ENCODE measurements at regions not wholly inside any gene's neighbourhood (a gene's known extent, or its start where the extent isn't known, plus 50 kb on each side); places are given as distances from the start of the nearest gene placed in this dataset.

DNA sequence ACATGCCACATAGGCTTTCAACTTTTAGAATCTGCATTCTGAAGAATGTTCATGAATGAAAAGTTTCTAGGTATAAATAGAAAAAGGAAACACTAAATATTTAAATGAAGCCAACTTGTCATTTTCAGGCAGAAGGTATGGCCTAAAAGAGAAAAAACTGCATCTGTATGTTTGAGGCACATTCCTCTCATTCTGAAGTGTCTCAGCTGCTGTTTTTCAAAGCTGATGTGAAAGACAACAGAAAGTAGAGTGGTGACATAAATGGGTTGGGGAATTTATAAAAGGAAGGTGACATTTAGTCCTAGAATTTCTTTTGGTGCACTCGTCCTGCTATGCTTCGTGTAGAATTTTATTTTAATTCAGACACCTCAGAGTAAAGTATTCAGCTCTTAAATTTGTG lies 539.6 kb upstream of the SLITRK5 start:
- Histone ChIP-seq H3K4me3 (ENCODE audit: low read depth, low read length) (no peak overlapping the region), H3K27me3 (ENCODE audit: control insufficient read depth, insufficient read depth, low read length) (no peaks in the 10 kb centered on the region), H3K36me3 (ENCODE audit: control insufficient read depth, insufficient read depth, low read length) (no peaks in the 10 kb centered on the region), H3K9ac (no peak overlapping the region), H3K79me2 (no peaks in the 10 kb centered on the region), H3K4me2 (ENCODE audit: low read length) (no peak overlapping the region), H3K4me1 (no peaks in the 10 kb centered on the region), H2AFZ (no peak overlapping the region), H3K9me3 (ENCODE audit: control insufficient read depth, low read length) (no peaks in the 10 kb centered on the region), H3K27ac (no peak overlapping the region)
- TF ChIP-seq, protein P1, sequence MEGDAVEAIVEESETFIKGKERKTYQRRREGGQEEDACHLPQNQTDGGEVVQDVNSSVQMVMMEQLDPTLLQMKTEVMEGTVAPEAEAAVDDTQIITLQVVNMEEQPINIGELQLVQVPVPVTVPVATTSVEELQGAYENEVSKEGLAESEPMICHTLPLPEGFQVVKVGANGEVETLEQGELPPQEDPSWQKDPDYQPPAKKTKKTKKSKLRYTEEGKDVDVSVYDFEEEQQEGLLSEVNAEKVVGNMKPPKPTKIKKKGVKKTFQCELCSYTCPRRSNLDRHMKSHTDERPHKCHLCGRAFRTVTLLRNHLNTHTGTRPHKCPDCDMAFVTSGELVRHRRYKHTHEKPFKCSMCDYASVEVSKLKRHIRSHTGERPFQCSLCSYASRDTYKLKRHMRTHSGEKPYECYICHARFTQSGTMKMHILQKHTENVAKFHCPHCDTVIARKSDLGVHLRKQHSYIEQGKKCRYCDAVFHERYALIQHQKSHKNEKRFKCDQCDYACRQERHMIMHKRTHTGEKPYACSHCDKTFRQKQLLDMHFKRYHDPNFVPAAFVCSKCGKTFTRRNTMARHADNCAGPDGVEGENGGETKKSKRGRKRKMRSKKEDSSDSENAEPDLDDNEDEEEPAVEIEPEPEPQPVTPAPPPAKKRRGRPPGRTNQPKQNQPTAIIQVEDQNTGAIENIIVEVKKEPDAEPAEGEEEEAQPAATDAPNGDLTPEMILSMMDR (IDR thresholded peaks at IDR 0.05), result no peak

DNA sequence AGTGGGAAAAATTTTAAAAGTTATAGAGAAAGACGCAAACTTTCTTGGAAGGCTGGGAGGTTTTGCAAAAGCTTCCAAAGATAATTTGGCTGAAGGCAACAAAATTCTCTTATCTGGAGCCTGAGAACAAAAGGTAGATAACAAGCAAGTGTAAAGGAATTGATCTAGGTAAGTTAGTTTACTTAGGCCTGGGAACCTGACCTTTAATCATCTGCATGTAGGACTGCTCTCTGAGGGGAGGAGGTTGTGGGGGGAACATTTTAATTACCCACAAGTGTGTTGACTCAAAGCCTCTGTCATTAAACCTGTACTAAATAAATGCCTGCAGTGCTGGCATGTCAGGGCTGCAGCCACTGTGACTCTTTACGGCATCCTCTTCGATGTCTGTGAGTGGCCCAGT lies 532.3 kb upstream of the SLITRK5 start:
- TF ChIP-seq, protein P1 (IDR thresholded peaks at IDR 0.05), result no peak
- H3K4me1 ChIP-seq, result no peaks in the 10 kb centered on the region
- no peaks in the 10 kb centered on the region for H3K79me2 ChIP-seq
- H3K27me3 ChIP-seq (ENCODE audit: control insufficient read depth, insufficient read depth, low read length), result no peaks in the 10 kb centered on the region
- no peaks in the 10 kb centered on the region for H3K36me3 ChIP-seq (ENCODE audit: control insufficient read depth, insufficient read depth, low read length)
- H3K9me3 ChIP-seq (ENCODE audit: control insufficient read depth, low read length), result no peaks in the 10 kb centered on the region
- no peak overlapping the region for H3K9ac ChIP-seq
- no peak overlapping the region for H2AFZ ChIP-seq
- H3K4me3 ChIP-seq (ENCODE audit: low read depth, low read length), result no peak overlapping the region
- H3K4me2 ChIP-seq (ENCODE audit: low read length), result no peak overlapping the region
- H3K27ac ChIP-seq, result no peak overlapping the region

DNA sequence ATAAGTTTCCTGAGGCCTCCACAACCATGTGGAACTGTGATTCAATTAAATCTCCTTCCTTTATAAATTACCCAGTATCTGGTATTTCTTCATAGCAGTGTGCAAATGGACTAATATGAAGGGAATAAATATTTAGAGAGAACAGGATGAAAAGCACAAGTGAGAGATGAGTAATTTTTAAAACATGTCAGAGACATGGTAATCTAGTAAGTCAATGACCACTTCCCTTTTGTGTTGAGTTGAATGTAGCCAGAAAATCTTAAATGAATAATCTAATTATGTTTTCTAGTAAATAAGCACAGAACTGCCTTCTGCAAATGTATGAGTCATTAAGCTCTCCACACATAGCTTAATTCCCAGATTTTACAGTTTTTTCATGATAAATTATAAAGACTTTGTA lies 524.1 kb upstream of the SLITRK5 start:
- no peaks in the 10 kb centered on the region for H3K27me3 ChIP-seq (ENCODE audit: control insufficient read depth, insufficient read depth, low read length)
- TF ChIP-seq, protein P1 (IDR thresholded peaks at IDR 0.05), result no peak
- no peak overlapping the region for H3K4me2 ChIP-seq (ENCODE audit: low read length)
- H2AFZ ChIP-seq, result no peak overlapping the region
- H3K4me3 ChIP-seq (ENCODE audit: low read depth, low read length), result no peak overlapping the region
- H3K79me2 ChIP-seq, result no peaks in the 10 kb centered on the region
- no peak overlapping the region for H3K9ac ChIP-seq
- no peaks in the 10 kb centered on the region for H3K9me3 ChIP-seq (ENCODE audit: control insufficient read depth, low read length)
- no peaks in the 10 kb centered on the region for H3K36me3 ChIP-seq (ENCODE audit: control insufficient read depth, insufficient read depth, low read length)
- H3K4me1 ChIP-seq, result no peaks in the 10 kb centered on the region
- no peak overlapping the region for H3K27ac ChIP-seq

DNA sequence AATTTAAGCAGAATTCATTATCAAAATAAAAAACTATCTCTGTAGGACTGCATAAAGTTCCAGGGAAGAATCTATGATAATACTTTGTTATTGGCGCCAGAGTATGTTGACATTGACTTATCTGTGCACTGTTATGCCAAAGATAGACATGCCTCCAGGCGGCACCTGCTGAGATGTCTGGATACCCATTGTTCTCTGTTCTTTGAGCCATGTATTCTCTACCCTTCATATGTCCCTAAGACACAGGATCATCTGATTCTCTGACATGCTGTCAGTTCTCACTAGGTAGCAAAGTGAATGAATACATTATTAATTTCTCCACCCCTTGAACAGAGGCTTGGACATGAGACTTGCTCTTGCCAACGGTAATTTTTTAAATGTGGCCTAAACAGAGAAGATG lies 517.8 kb upstream of the SLITRK5 start:
- Histone ChIP-seq H3K4me1 (no peaks in the 10 kb centered on the region), H3K27me3 (ENCODE audit: control insufficient read depth, insufficient read depth, low read length) (no peaks in the 10 kb centered on the region), H3K9me3 (ENCODE audit: control insufficient read depth, low read length) (peaks cover 7% of the 10 kb centered on the region), H3K4me2 (ENCODE audit: low read length) (no peak overlapping the region), H2AFZ (no peak overlapping the region), H3K4me3 (ENCODE audit: low read depth, low read length) (no peak overlapping the region), H3K9ac (no peak overlapping the region), H3K36me3 (ENCODE audit: control insufficient read depth, insufficient read depth, low read length) (no peaks in the 10 kb centered on the region), H3K27ac (no peak overlapping the region), H3K79me2 (no peaks in the 10 kb centered on the region)
- TF ChIP-seq, protein P1 (IDR thresholded peaks at IDR 0.05), result no peak

DNA sequence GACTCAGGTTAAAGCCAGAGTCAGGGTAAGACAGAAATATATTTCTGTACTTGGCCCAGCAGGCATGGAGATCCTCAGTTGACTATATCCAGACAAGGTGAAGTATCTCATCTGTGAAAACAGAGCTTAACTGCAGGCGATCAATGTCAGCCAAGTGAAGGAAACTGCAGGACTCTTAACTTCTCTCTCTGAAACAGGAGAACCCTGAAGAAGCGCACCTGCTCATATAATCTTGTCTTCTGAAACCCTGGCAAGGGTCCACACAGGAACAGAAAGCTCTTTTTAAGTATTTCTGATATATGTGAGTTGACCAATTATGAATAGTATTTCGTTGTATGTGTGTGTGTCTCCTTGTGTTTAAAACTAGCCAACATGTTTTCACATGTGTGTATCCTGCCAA lies 504.8 kb upstream of the SLITRK5 start:
- H2AFZ ChIP-seq, result no peak overlapping the region
- H3K4me2 ChIP-seq (ENCODE audit: low read length), result no peak overlapping the region

More for the DNA sequence above, 504.8 kb upstream of the SLITRK5 start:
- TF ChIP-seq, protein P1 (IDR thresholded peaks at IDR 0.05), result no peak
- no peak overlapping the region for H3K4me3 ChIP-seq (ENCODE audit: low read depth, low read length)
- H3K27me3 ChIP-seq (ENCODE audit: control insufficient read depth, insufficient read depth, low read length), result no peaks in the 10 kb centered on the region
- no peak overlapping the region for H3K9ac ChIP-seq
- H3K36me3 ChIP-seq (ENCODE audit: control insufficient read depth, insufficient read depth, low read length), result no peaks in the 10 kb centered on the region
- H3K4me1 ChIP-seq, result no peaks in the 10 kb centered on the region
- no peaks in the 10 kb centered on the region for H3K9me3 ChIP-seq (ENCODE audit: control insufficient read depth, low read length)
- H3K79me2 ChIP-seq, result no peaks in the 10 kb centered on the region
- H3K27ac ChIP-seq, result no peak overlapping the region

Measured in parathyroid adenoma (tissue), 2 donors.